ENCODE measurements at regions not wholly inside any gene's neighbourhood (a gene's known extent, or its start where the extent isn't known, plus 50 kb on each side); places are given as distances from the start of the nearest gene placed in this dataset.
"Not testable (repeated sequence)": the region's sequence is repeated elsewhere in the genome, so short reads cannot be mapped to it uniquely, and the experiment has no call there.

- no peak overlapping the region for H3K9ac ChIP-seq (ENCODE audit: low read length in 3 of 3)
- no peaks in the 10 kb centered on the region for H3K4me1 ChIP-seq (ENCODE audit: control insufficient read depth in 2 of 3, insufficient read depth in 2 of 3, low read depth in 1 of 3, low read length in 3 of 3)
- H3K27me3 ChIP-seq (ENCODE audit: control insufficient read depth, insufficient read depth, low read length): no peaks in the 10 kb centered on the region
- H3K27ac ChIP-seq (ENCODE audit: low read depth in 2 of 2, low read length in 2 of 2): no peak overlapping the region
- H3K4me3 ChIP-seq (ENCODE audit: low read length in 3 of 3): no peak overlapping the region
- intact Hi-C loops (cut with DNase I): no loop called here
- DNase-seq (no peak), FAIRE-seq (no peak)
- no peak for TF ChIP-seq CTCF (IDR thresholded peaks at IDR 0.05; ENCODE audit: borderline replicate concordance, extremely low read depth, insufficient read depth)
- H3K36me3 ChIP-seq (ENCODE audit: control insufficient read depth in 2 of 3, insufficient read depth in 3 of 3, low read length in 3 of 3): no peaks in the 10 kb centered on the region
- no peaks in the 10 kb centered on the region for H3K9me3 ChIP-seq (ENCODE audit: control insufficient read depth in 2 of 3, insufficient read depth in 1 of 3, low read length in 3 of 3)
These were observed 519.2 kb upstream of the SLITRK6 start for GRCh38 chr13:86318450-86318849.

GRCh38 chr13:86324191-86324590 lies 525.0 kb upstream of the SLITRK6 start:
- TF ChIP-seq CTCF (IDR thresholded peaks at IDR 0.05; ENCODE audit: borderline replicate concordance, extremely low read depth, insufficient read depth): no peak
- H3K36me3 ChIP-seq (ENCODE audit: control insufficient read depth in 2 of 3, insufficient read depth in 3 of 3, low read length in 3 of 3): no peaks in the 10 kb centered on the region
- H3K9me3 ChIP-seq (ENCODE audit: control insufficient read depth in 2 of 3, insufficient read depth in 1 of 3, low read length in 3 of 3): no peaks in the 10 kb centered on the region
- intact Hi-C loops (cut with DNase I): no loop called here
- no peak overlapping the region for H3K9ac ChIP-seq (ENCODE audit: low read length in 3 of 3)
- no peak overlapping the region for H3K4me3 ChIP-seq (ENCODE audit: low read length in 3 of 3)
- no peaks in the 10 kb centered on the region for H3K27me3 ChIP-seq (ENCODE audit: control insufficient read depth, insufficient read depth, low read length)
- peak; percentile 76 for FAIRE-seq
- no peak overlapping the region for H3K27ac ChIP-seq (ENCODE audit: low read depth in 2 of 2, low read length in 2 of 2)
- H3K4me1 ChIP-seq (ENCODE audit: control insufficient read depth in 2 of 3, insufficient read depth in 2 of 3, low read depth in 1 of 3, low read length in 3 of 3): no peaks in the 10 kb centered on the region
- DNase-seq: peak in 1 of 5 donors; percentile 12

GRCh38 chr13:86355301-86355700 lies 556.1 kb upstream of the SLITRK6 start:
- Histone ChIP-seq H3K4me1 (ENCODE audit: control insufficient read depth in 2 of 3, insufficient read depth in 2 of 3, low read depth in 1 of 3, low read length in 3 of 3) (no peaks in the 10 kb centered on the region), H3K9me3 (ENCODE audit: control insufficient read depth in 2 of 3, insufficient read depth in 1 of 3, low read length in 3 of 3) (no peaks in the 10 kb centered on the region), H3K36me3 (ENCODE audit: control insufficient read depth in 2 of 3, insufficient read depth in 3 of 3, low read length in 3 of 3) (no peaks in the 10 kb centered on the region), H3K4me3 (ENCODE audit: low read length in 3 of 3) (no peak overlapping the region), H3K27ac (ENCODE audit: low read depth in 2 of 2, low read length in 2 of 2) (no peak overlapping the region), H3K9ac (ENCODE audit: low read length in 3 of 3) (no peak overlapping the region), H3K27me3 (ENCODE audit: control insufficient read depth, insufficient read depth, low read length) (no peaks in the 10 kb centered on the region)
- no peak for DNase-seq
- no peak for FAIRE-seq
- intact Hi-C loops (cut with DNase I): no loop called here
- no peak for TF ChIP-seq CTCF (IDR thresholded peaks at IDR 0.05; ENCODE audit: borderline replicate concordance, extremely low read depth, insufficient read depth)

- no peak for DNase-seq
- no peak for TF ChIP-seq CTCF (IDR thresholded peaks at IDR 0.05; ENCODE audit: borderline replicate concordance, extremely low read depth, insufficient read depth)
- Histone ChIP-seq H3K27ac (ENCODE audit: low read depth in 2 of 2, low read length in 2 of 2) (no peak overlapping the region), H3K27me3 (ENCODE audit: control insufficient read depth, insufficient read depth, low read length) (no peaks in the 10 kb centered on the region), H3K9ac (ENCODE audit: low read length in 3 of 3) (no peak overlapping the region), H3K4me3 (ENCODE audit: low read length in 3 of 3) (no peak overlapping the region), H3K36me3 (ENCODE audit: control insufficient read depth in 2 of 3, insufficient read depth in 3 of 3, low read length in 3 of 3) (no peaks in the 10 kb centered on the region), H3K4me1 (ENCODE audit: control insufficient read depth in 2 of 3, insufficient read depth in 2 of 3, low read depth in 1 of 3, low read length in 3 of 3) (no peaks in the 10 kb centered on the region), H3K9me3 (ENCODE audit: control insufficient read depth in 2 of 3, insufficient read depth in 1 of 3, low read length in 3 of 3) (no peaks in the 10 kb centered on the region)
- intact Hi-C loops (cut with DNase I): no loop called here
- no peak for FAIRE-seq
These were observed 557.9 kb upstream of the SLITRK6 start for GRCh38 chr13:86357106-86357505.

- H3K9me3 ChIP-seq (ENCODE audit: control insufficient read depth in 2 of 3, insufficient read depth in 1 of 3, low read length in 3 of 3); H3K36me3 ChIP-seq (ENCODE audit: control insufficient read depth in 2 of 3, insufficient read depth in 3 of 3, low read length in 3 of 3); H3K9ac ChIP-seq (ENCODE audit: low read length in 3 of 3); DNase-seq; intact Hi-C loops (cut with DNase I); H3K27ac ChIP-seq (ENCODE audit: low read depth in 2 of 2, low read length in 2 of 2); H3K4me3 ChIP-seq (ENCODE audit: low read length in 3 of 3); H3K27me3 ChIP-seq (ENCODE audit: control insufficient read depth, insufficient read depth, low read length); FAIRE-seq; H3K4me1 ChIP-seq (ENCODE audit: control insufficient read depth in 2 of 3, insufficient read depth in 2 of 3, low read depth in 1 of 3, low read length in 3 of 3): not testable (repeated sequence)
These were observed 564.5 kb upstream of the SLITRK6 start for GRCh38 chr13:86363749-86364148.

All from kidney (tissue), 13 donors.